AG10803 (cell line): ENCODE measurements at regions not wholly inside any gene's neighbourhood (a gene's known extent, or its start where the extent isn't known, plus 50 kb on each side); places are given as distances from the start of the nearest gene placed in this dataset.
"Not testable (repeated sequence)": the region's sequence is repeated elsewhere in the genome, so short reads cannot be mapped to it uniquely, and the experiment has no call there.

ENCODE experiments used
- DNase-seq: peaks from one replicate; pipeline ENCODE4 v3.0.0; 2010; ENCODE audit warnings: low read depth
- H3K4me3 ChIP-seq: 2 replicates; pipeline ENCODE4 v1.5.1; 2011; ENCODE audit warnings: mild to moderate bottlenecking, low read length, control low read depth
- CTCF ChIP-seq: conservative IDR thresholded peaks from 2 replicates; pipeline ENCODE4 v1.5.1; 2011; ENCODE audit warnings: mild to moderate bottlenecking, low read length, control low read depth, inconsistent platforms

- TF ChIP-seq CTCF, result no peak
- no peak overlapping the region for H3K4me3 ChIP-seq
- DNase-seq, result no peak
Measured at GRCh38 chr5:92081958-92082712, 699.0 kb upstream of the ARRDC3 start.

GRCh38 chr5:92070786-92071185 is 687.7 kb upstream of the ARRDC3 start:
- TF ChIP-seq CTCF, result no peak

GRCh38 chr5:92064993-92065392 is 681.9 kb upstream of the ARRDC3 start:
- H3K4me3 ChIP-seq, result no peak overlapping the region
- DNase-seq, result no peak
- no peak for TF ChIP-seq CTCF

More at GRCh38 chr5:92070786-92071185, 687.7 kb upstream of the ARRDC3 start:
- no peak for DNase-seq
- no peak overlapping the region for H3K4me3 ChIP-seq

GRCh38 chr5:92051741-92052140 is 668.6 kb upstream of the ARRDC3 start:
- H3K4me3 ChIP-seq, result no peak overlapping the region
- no peak for DNase-seq
- no peak for TF ChIP-seq CTCF

GRCh38 chr5:92050970-92051369 is 667.9 kb upstream of the ARRDC3 start:
- TF ChIP-seq CTCF, result no peak
- no peak overlapping the region for H3K4me3 ChIP-seq
- DNase-seq, result no peak

- no peak for DNase-seq
- TF ChIP-seq CTCF, result no peak
- H3K4me3 ChIP-seq, result no peak overlapping the region
Measured at GRCh38 chr5:92041911-92042660, 659.0 kb upstream of the ARRDC3 start.

- no peak for DNase-seq
- TF ChIP-seq CTCF, result no peak
- H3K4me3 ChIP-seq, result no peak overlapping the region
Measured at GRCh38 chr5:92041206-92041605, 658.1 kb upstream of the ARRDC3 start.

- not testable (repeated sequence) for H3K4me3 ChIP-seq, DNase-seq
Measured at GRCh38 chr5:92029792-92030191, 646.7 kb upstream of the ARRDC3 start.
